ENCODE measurements at regions not wholly inside any gene's neighbourhood (a gene's known extent, or its start where the extent isn't known, plus 50 kb on each side); places are given as distances from the start of the nearest gene placed in this dataset.

GRCh38 chr6:144564202-144564601, 279.1 kb downstream of the UTRN start:
- TF ChIP-seq ZNF720 (CRISPR knock-in tag; IDR thresholded peaks at IDR 0.05) (no peak), ZNF367 (CRISPR knock-in tag; IDR thresholded peaks at IDR 0.05; ENCODE audit: borderline replicate concordance) (no peak), EZH2 (conservative IDR thresholded peaks at IDR 0.05; ENCODE audit: low read depth, low read length) (no peak), ARNT2 (CRISPR knock-in tag; IDR thresholded peaks at IDR 0.05; ENCODE audit: low read depth) (no peak), SETDB1 (CRISPR knock-in tag; IDR thresholded peaks at IDR 0.05; ENCODE audit: borderline replicate concordance) (no peak), CTCF (CRISPR knock-in tag; IDR thresholded peaks at IDR 0.05) (no peak), FOSL2 (CRISPR knock-in tag; IDR thresholded peaks at IDR 0.05) (no peak), PCBP2 (optimal IDR thresholded peaks at IDR 0.05; ENCODE audit: low read depth, low read length, poor library complexity, severe bottlenecking) (no peak), RAD51 (IDR thresholded peaks at IDR 0.05; ENCODE audit: borderline replicate concordance) (no peak), CHD4 (IDR thresholded peaks at IDR 0.05; ENCODE audit: borderline replicate concordance, low read length) (no peak)

Data from HepG2 (cell line).